ENCODE measurements at regions not wholly inside any gene's neighbourhood (a gene's known extent, or its start where the extent isn't known, plus 50 kb on each side); places are given as distances from the start of the nearest gene placed in this dataset.

DNA sequence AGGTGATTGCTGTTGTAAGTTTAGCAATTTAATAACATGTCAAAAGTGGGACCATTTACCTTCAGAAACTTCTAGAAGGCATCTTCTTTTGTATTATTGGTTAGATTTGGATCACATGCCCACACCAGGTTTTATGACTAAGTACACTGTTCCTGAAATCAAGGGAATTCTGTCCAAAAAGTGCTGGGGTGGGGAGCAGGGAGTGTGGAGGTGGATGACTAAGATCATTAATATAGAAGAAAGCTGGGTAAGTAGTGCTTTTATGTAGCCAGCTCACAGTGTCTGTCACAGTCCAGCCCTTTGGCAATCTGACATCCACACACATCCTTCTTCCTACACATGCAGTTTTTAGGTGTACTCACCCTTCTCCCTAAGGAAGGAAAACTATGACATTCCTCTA is 120.0 kb downstream of the TMCO5A start:
- Histone ChIP-seq H3K4me3 (ENCODE audit: low read depth in 1 of 2, low read length in 1 of 2) (no peak overlapping the region), H3K36me3 (no peaks in the 10 kb centered on the region), H3K4me1 (ENCODE audit: control insufficient read depth in 1 of 2, insufficient read depth in 1 of 2, low read depth in 1 of 2, low read length in 1 of 2) (peaks cover 0 to 12% of the 10 kb centered on the region in 2 experiments), H3K9me3 (no peaks in the 10 kb centered on the region), H3K27me3 (peaks cover 3% of the 10 kb centered on the region), H3K27ac (no peak overlapping the region)
- TF ChIP-seq, protein P1, sequence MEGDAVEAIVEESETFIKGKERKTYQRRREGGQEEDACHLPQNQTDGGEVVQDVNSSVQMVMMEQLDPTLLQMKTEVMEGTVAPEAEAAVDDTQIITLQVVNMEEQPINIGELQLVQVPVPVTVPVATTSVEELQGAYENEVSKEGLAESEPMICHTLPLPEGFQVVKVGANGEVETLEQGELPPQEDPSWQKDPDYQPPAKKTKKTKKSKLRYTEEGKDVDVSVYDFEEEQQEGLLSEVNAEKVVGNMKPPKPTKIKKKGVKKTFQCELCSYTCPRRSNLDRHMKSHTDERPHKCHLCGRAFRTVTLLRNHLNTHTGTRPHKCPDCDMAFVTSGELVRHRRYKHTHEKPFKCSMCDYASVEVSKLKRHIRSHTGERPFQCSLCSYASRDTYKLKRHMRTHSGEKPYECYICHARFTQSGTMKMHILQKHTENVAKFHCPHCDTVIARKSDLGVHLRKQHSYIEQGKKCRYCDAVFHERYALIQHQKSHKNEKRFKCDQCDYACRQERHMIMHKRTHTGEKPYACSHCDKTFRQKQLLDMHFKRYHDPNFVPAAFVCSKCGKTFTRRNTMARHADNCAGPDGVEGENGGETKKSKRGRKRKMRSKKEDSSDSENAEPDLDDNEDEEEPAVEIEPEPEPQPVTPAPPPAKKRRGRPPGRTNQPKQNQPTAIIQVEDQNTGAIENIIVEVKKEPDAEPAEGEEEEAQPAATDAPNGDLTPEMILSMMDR (IDR thresholded peaks at IDR 0.05), result no peak

- no peaks in the 10 kb centered on the region for H3K4me1 ChIP-seq (ENCODE audit: control insufficient read depth in 1 of 2, insufficient read depth in 1 of 2, low read depth in 1 of 2, low read length in 1 of 2)
- H3K27ac ChIP-seq, result no peak overlapping the region
- peaks cover 3% of the 10 kb centered on the region for H3K27me3 ChIP-seq
- H3K9me3 ChIP-seq, result no peaks in the 10 kb centered on the region
- H3K4me3 ChIP-seq (ENCODE audit: low read depth in 1 of 2, low read length in 1 of 2), result no peak overlapping the region
- H3K36me3 ChIP-seq, result no peaks in the 10 kb centered on the region
- TF ChIP-seq, protein P1 (IDR thresholded peaks at IDR 0.05), result no peak
Measured at GRCh38 chr15:38058596-38059075, 124.2 kb downstream of the TMCO5A start.

- H3K27me3 ChIP-seq, result peaks cover 3% of the 10 kb centered on the region
- TF ChIP-seq, protein P1 (IDR thresholded peaks at IDR 0.05), result no peak
Measured at GRCh38 chr15:38059665-38060064, 125.2 kb downstream of the TMCO5A start.

GRCh38 chr15:38061856-38062649 is 127.6 kb downstream of the TMCO5A start:
- TF ChIP-seq, protein P1 (IDR thresholded peaks at IDR 0.05), result no peak
- Histone ChIP-seq H3K27ac (no peak overlapping the region), H3K9me3 (no peaks in the 10 kb centered on the region), H3K36me3 (no peaks in the 10 kb centered on the region), H3K4me3 (ENCODE audit: low read depth in 1 of 2, low read length in 1 of 2) (no peak overlapping the region), H3K4me1 (ENCODE audit: control insufficient read depth in 1 of 2, insufficient read depth in 1 of 2, low read depth in 1 of 2, low read length in 1 of 2) (peaks cover 3 to 8% of the 10 kb centered on the region in 2 experiments), H3K27me3 (no peaks in the 10 kb centered on the region)

More at GRCh38 chr15:38059665-38060064, 125.2 kb downstream of the TMCO5A start:
- Histone ChIP-seq H3K9me3 (no peaks in the 10 kb centered on the region), H3K27ac (no peak overlapping the region), H3K4me1 (ENCODE audit: control insufficient read depth in 1 of 2, insufficient read depth in 1 of 2, low read depth in 1 of 2, low read length in 1 of 2) (no peaks in the 10 kb centered on the region), H3K4me3 (ENCODE audit: low read depth in 1 of 2, low read length in 1 of 2) (no peak overlapping the region), H3K36me3 (no peaks in the 10 kb centered on the region)

GRCh38 chr15:38062696-38063095 is 128.3 kb downstream of the TMCO5A start:
- Histone ChIP-seq H3K36me3 (no peaks in the 10 kb centered on the region), H3K4me1 (ENCODE audit: control insufficient read depth in 1 of 2, insufficient read depth in 1 of 2, low read depth in 1 of 2, low read length in 1 of 2) (peaks cover 3 to 8% of the 10 kb centered on the region in 2 experiments), H3K9me3 (no peaks in the 10 kb centered on the region), H3K27me3 (no peaks in the 10 kb centered on the region), H3K27ac (no peak overlapping the region), H3K4me3 (ENCODE audit: low read depth in 1 of 2, low read length in 1 of 2) (no peak overlapping the region)
- TF ChIP-seq, protein P1 (IDR thresholded peaks at IDR 0.05), result no peak

All from neutrophil (primary cell).